ENCODE measurements at regions not wholly inside any gene's neighbourhood (a gene's known extent, or its start where the extent isn't known, plus 50 kb on each side); places are given as distances from the start of the nearest gene placed in this dataset.

- no peak for ATAC-seq
- TF ChIP-seq POU6F1 (CRISPR knock-in tag; IDR thresholded peaks at IDR 0.05; ENCODE audit: borderline replicate concordance, low read depth) (no peak), ZFP30 (CRISPR knock-in tag; IDR thresholded peaks at IDR 0.05) (no peak), ZNF8 (CRISPR knock-in tag; IDR thresholded peaks at IDR 0.05) (no peak), CREB5 (CRISPR knock-in tag; IDR thresholded peaks at IDR 0.05; ENCODE audit: low read depth) (no peak), TSHZ2 (CRISPR knock-in tag; IDR thresholded peaks at IDR 0.05) (no peak), ESRRG (CRISPR knock-in tag; IDR thresholded peaks at IDR 0.05) (no peak), BACH2 (CRISPR knock-in tag; IDR thresholded peaks at IDR 0.05; ENCODE audit: borderline replicate concordance) (no peak), SNAI2 (CRISPR knock-in tag; IDR thresholded peaks at IDR 0.05) (no peak), ZNF565 (CRISPR knock-in tag; conservative IDR thresholded peaks at IDR 0.05; ENCODE audit: low read depth) (no peak), TOX (CRISPR knock-in tag; IDR thresholded peaks at IDR 0.05; ENCODE audit: borderline replicate concordance) (no peak), CSDC2 (CRISPR knock-in tag; IDR thresholded peaks at IDR 0.05) (no peak), OSR1 (CRISPR knock-in tag; IDR thresholded peaks at IDR 0.05) (no peak), ARNTL (CRISPR knock-in tag; IDR thresholded peaks at IDR 0.05; ENCODE audit: borderline replicate concordance, low read depth) (no peak), PPARA (CRISPR knock-in tag; IDR thresholded peaks at IDR 0.05; ENCODE audit: borderline replicate concordance) (no peak)
Measured at GRCh38 chr5:164038128-164038783, 532.8 kb downstream of the MAT2B start.

GRCh38 chr5:164041105-164041504, 535.7 kb downstream of the MAT2B start:
- no peak for ATAC-seq
- no peak for TF ChIP-seq CREB5 (CRISPR knock-in tag; IDR thresholded peaks at IDR 0.05; ENCODE audit: low read depth)
- TF ChIP-seq BACH2 (CRISPR knock-in tag; IDR thresholded peaks at IDR 0.05; ENCODE audit: borderline replicate concordance) = no peak
- no peak for TF ChIP-seq ISL1 (CRISPR knock-in tag; IDR thresholded peaks at IDR 0.05)
- TF ChIP-seq TOX (CRISPR knock-in tag; IDR thresholded peaks at IDR 0.05; ENCODE audit: borderline replicate concordance) = no peak
- TF ChIP-seq TSHZ2 (CRISPR knock-in tag; IDR thresholded peaks at IDR 0.05) = no peak
- no peak for TF ChIP-seq PATZ1 (CRISPR knock-in tag; IDR thresholded peaks at IDR 0.05; ENCODE audit: borderline replicate concordance)
- no peak for TF ChIP-seq ZC3H10 (CRISPR knock-in tag; IDR thresholded peaks at IDR 0.05)
- no peak for TF ChIP-seq GLIS3 (CRISPR knock-in tag; IDR thresholded peaks at IDR 0.05)
- no peak for TF ChIP-seq CSDC2 (CRISPR knock-in tag; IDR thresholded peaks at IDR 0.05)
- TF ChIP-seq ARNTL (CRISPR knock-in tag; IDR thresholded peaks at IDR 0.05; ENCODE audit: borderline replicate concordance, low read depth) = no peak
- TF ChIP-seq ZFP30 (CRISPR knock-in tag; IDR thresholded peaks at IDR 0.05) = no peak

Data from SK-N-SH treated with all-trans-retinoic acid at 6 μM for 48 hours (cell line).